ENCODE measurements at regions not wholly inside any gene's neighbourhood (a gene's known extent, or its start where the extent isn't known, plus 50 kb on each side); places are given as distances from the start of the nearest gene placed in this dataset.

- no peak for DNase-seq (ENCODE audit: low spot score)
- intact Hi-C loops (cut with DNase I) = no loop called here
Measured at GRCh38 chr11:134710861-134711407, 298.9 kb upstream of the B3GAT1 start.

GRCh38 chr11:134705858-134706257, 293.8 kb upstream of the B3GAT1 start:
- intact Hi-C loops (cut with DNase I) = no loop called here
- no peak for ATAC-seq
- no peak for DNase-seq (ENCODE audit: low spot score)

More at GRCh38 chr11:134710861-134711407, 298.9 kb upstream of the B3GAT1 start:
- ATAC-seq = no peak

- no peak for ATAC-seq
- no peak for DNase-seq (ENCODE audit: low spot score)
- intact Hi-C loops (cut with DNase I) = no loop called here
Measured at GRCh38 chr11:134702827-134703226, 290.8 kb upstream of the B3GAT1 start.

- DNase-seq (ENCODE audit: low spot score) (no peak), ATAC-seq (no peak)
- intact Hi-C loops (cut with DNase I) = no loop called here
Measured at GRCh38 chr11:134701564-134702165, 289.6 kb upstream of the B3GAT1 start.

GRCh38 chr11:134700101-134700640, 288.1 kb upstream of the B3GAT1 start:
- intact Hi-C loops (cut with DNase I) = no loop called here
- DNase-seq (ENCODE audit: low spot score) = no peak
- no peak for ATAC-seq

- ATAC-seq = no peak
- intact Hi-C loops (cut with DNase I) = no loop called here
- DNase-seq (ENCODE audit: low spot score) = no peak
Measured at GRCh38 chr11:134696455-134696854, 284.4 kb upstream of the B3GAT1 start.

- DNase-seq (ENCODE audit: low spot score) (no peak), ATAC-seq (no peak)
- intact Hi-C loops (cut with DNase I) = no loop called here
Measured at GRCh38 chr11:134691985-134692384, 279.9 kb upstream of the B3GAT1 start.

GRCh38 chr11:134691295-134691873, 279.3 kb upstream of the B3GAT1 start:
- DNase-seq (ENCODE audit: low spot score) = no peak
- intact Hi-C loops (cut with DNase I) = no loop called here

GRCh38 chr11:134689886-134690285, 277.8 kb upstream of the B3GAT1 start:
- intact Hi-C loops (cut with DNase I) = no loop called here
- DNase-seq (ENCODE audit: low spot score) (no peak), ATAC-seq (no peak)

More at GRCh38 chr11:134691295-134691873, 279.3 kb upstream of the B3GAT1 start:
- no peak for ATAC-seq

- intact Hi-C loops (cut with DNase I) = no loop called here
- DNase-seq (ENCODE audit: low spot score) (no peak), ATAC-seq (no peak)
Measured at GRCh38 chr11:134687548-134687947, 275.5 kb upstream of the B3GAT1 start.

- intact Hi-C loops (cut with DNase I) = no loop called here
- DNase-seq (ENCODE audit: low spot score) (no peak), ATAC-seq (no peak)
Measured at GRCh38 chr11:134686460-134687061, 274.5 kb upstream of the B3GAT1 start.

- intact Hi-C loops (cut with DNase I) = no loop called here
- DNase-seq (ENCODE audit: low spot score) = no peak
- ATAC-seq = no peak
Measured at GRCh38 chr11:134685793-134686380, 273.8 kb upstream of the B3GAT1 start.

GRCh38 chr11:134684576-134684975, 272.5 kb upstream of the B3GAT1 start:
- intact Hi-C loops (cut with DNase I) = no loop called here
- DNase-seq (ENCODE audit: low spot score) = no peak
- ATAC-seq = no peak

GRCh38 chr11:134683860-134684259, 271.8 kb upstream of the B3GAT1 start:
- DNase-seq (ENCODE audit: low spot score) (no peak), ATAC-seq (no peak)
- intact Hi-C loops (cut with DNase I) = no loop called here

GRCh38 chr11:134682577-134682976, 270.5 kb upstream of the B3GAT1 start:
- intact Hi-C loops (cut with DNase I) = no loop called here
- DNase-seq (ENCODE audit: low spot score) (no peak), ATAC-seq (no peak)

GRCh38 chr11:134679592-134679991, 267.6 kb upstream of the B3GAT1 start:
- intact Hi-C loops (cut with DNase I) = no loop called here
- no peak for DNase-seq (ENCODE audit: low spot score)
- no peak for ATAC-seq

GRCh38 chr11:134678744-134679143, 266.7 kb upstream of the B3GAT1 start:
- ATAC-seq (no peak), DNase-seq (ENCODE audit: low spot score) (no peak)
- intact Hi-C loops (cut with DNase I) = no loop called here

GRCh38 chr11:134677891-134678551, 266.0 kb upstream of the B3GAT1 start:
- DNase-seq (ENCODE audit: low spot score) = no peak
- intact Hi-C loops (cut with DNase I) = no loop called here
- ATAC-seq = no peak

GRCh38 chr11:134677397-134677822, 265.4 kb upstream of the B3GAT1 start:
- DNase-seq (ENCODE audit: low spot score) = no peak
- ATAC-seq = no peak
- intact Hi-C loops (cut with DNase I) = no loop called here

Measured in sciatic nerve (tissue), 2 donors.